ENCODE measurements at regions not wholly inside any gene's neighbourhood (a gene's known extent, or its start where the extent isn't known, plus 50 kb on each side); places are given as distances from the start of the nearest gene placed in this dataset.

GRCh38 chr7:96430356-96430755 lies 108.5 kb upstream of the SLC25A13 start:
- Histone ChIP-seq H4K8ac (replicated peaks; ENCODE audit: insufficient read length, low read depth, low read length) (no peak overlapping the region), H2BK15ac (ENCODE audit: low read depth, low read length) (no peak overlapping the region), H4K20me1 (ENCODE audit: control insufficient read depth, insufficient read depth, insufficient read length) (no peaks in the 10 kb centered on the region), H3K18ac (ENCODE audit: insufficient read length, low read depth, low read length) (no peak overlapping the region), H2BK120ac (ENCODE audit: low read depth, low read length, poor library complexity, severe bottlenecking) (no peak overlapping the region), H4K91ac (ENCODE audit: insufficient read length, low read depth, low read length) (no peak overlapping the region), H2BK20ac (ENCODE audit: low read depth, low read length, poor library complexity, severe bottlenecking) (no peak overlapping the region), H2BK5ac (ENCODE audit: insufficient read length, low read length) (no peak overlapping the region), H4K5ac (ENCODE audit: insufficient read length, low read depth, low read length) (no peak overlapping the region), H3K27me3 (ENCODE audit: insufficient read depth, low read length) (no peaks in the 10 kb centered on the region), H3T11ph (ENCODE audit: low read length) (no peak overlapping the region), H3K79me2 (ENCODE audit: insufficient read depth, low read length) (no peaks in the 10 kb centered on the region), H3K14ac (ENCODE audit: insufficient read depth, low read length) (no peak overlapping the region), H3K9ac (ENCODE audit: extremely low read depth, insufficient read length, low read length) (no peak overlapping the region), H3K56ac (ENCODE audit: insufficient read length, low read depth, low read length) (no peak overlapping the region), H3K23ac (ENCODE audit: insufficient read length, low read depth, low read length) (no peak overlapping the region), H3K4me1 (ENCODE audit: insufficient read depth, low read length) (no peaks in the 10 kb centered on the region), H3K4ac (ENCODE audit: low read depth, low read length) (no peak overlapping the region), H3K9me3 (ENCODE audit: control insufficient read depth, low read depth, low read length) (no peaks in the 10 kb centered on the region), H3K79me1 (ENCODE audit: insufficient read depth, low read depth, low read length, poor library complexity, severe bottlenecking) (no peaks in the 10 kb centered on the region), H2AK5ac (ENCODE audit: insufficient read length, low read length) (no peak overlapping the region), H3K23me2 (ENCODE audit: insufficient read length, low read depth, low read length, poor library complexity, severe bottlenecking) (no peaks in the 10 kb centered on the region), H3K27ac (ENCODE audit: insufficient read length, low read depth, low read length) (no peak overlapping the region), H3K4me2 (ENCODE audit: insufficient read depth, insufficient read length, low read length) (no peak overlapping the region), H2AFZ (ENCODE audit: low read length) (no peak overlapping the region), H2BK12ac (ENCODE audit: insufficient read length, low read depth, low read length) (no peak overlapping the region)
- H3K4me1 Mint-ChIP-seq = peaks cover 5 to 10% of the 10 kb centered on the region in 2 experiments; a peak in 3 of 4 replicates
- WGBS (ENCODE audit: extremely low coverage, insufficient read length, low lambda C conversion rate) = no CpG with 5 or more reads among the region's 3 CpGs
- H3K36me3 Mint-ChIP-seq (ENCODE audit: insufficient read depth in 1 of 3, low read depth in 3 of 3) = no peaks in the 10 kb centered on the region
- H3K4me3 Mint-ChIP-seq = no peak overlapping the region
- H3K9me3 Mint-ChIP-seq = no peaks in the 10 kb centered on the region
- TF ChIP-seq, protein P1, sequence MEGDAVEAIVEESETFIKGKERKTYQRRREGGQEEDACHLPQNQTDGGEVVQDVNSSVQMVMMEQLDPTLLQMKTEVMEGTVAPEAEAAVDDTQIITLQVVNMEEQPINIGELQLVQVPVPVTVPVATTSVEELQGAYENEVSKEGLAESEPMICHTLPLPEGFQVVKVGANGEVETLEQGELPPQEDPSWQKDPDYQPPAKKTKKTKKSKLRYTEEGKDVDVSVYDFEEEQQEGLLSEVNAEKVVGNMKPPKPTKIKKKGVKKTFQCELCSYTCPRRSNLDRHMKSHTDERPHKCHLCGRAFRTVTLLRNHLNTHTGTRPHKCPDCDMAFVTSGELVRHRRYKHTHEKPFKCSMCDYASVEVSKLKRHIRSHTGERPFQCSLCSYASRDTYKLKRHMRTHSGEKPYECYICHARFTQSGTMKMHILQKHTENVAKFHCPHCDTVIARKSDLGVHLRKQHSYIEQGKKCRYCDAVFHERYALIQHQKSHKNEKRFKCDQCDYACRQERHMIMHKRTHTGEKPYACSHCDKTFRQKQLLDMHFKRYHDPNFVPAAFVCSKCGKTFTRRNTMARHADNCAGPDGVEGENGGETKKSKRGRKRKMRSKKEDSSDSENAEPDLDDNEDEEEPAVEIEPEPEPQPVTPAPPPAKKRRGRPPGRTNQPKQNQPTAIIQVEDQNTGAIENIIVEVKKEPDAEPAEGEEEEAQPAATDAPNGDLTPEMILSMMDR (conservative IDR thresholded peaks at IDR 0.05) = no peak
- DNase-seq = no peak
- H3K27ac Mint-ChIP-seq = no peak overlapping the region
- H3K27me3 Mint-ChIP-seq (ENCODE audit: low read depth) = peaks cover 3% of the 10 kb centered on the region; the same call in 1 of the 2 replicates
